Right lobe of liver (tissue), 6 donors: ENCODE measurements at regions not wholly inside any gene's neighbourhood (a gene's known extent, or its start where the extent isn't known, plus 50 kb on each side); places are given as distances from the start of the nearest gene placed in this dataset.

Source experiments
- ATAC-seq, 4 donors: fragments of 200-7000 bp; cut with Tn5 transposase; one replicate each; pipeline ENCODE4 v1.9.1; 2020; ENCODE audit warnings: mild to moderate bottlenecking in 4 of 4, moderate library complexity in 4 of 4
- DNase-seq, 3 donors: peaks; one replicate each; pipeline ENCODE4 v3.0.0-alpha.2; 2020
- H3K27ac ChIP-seq, 3 donors: fragments of 200-600 bp; one replicate each; pipeline ENCODE4 v1.8.0; 2022
- H3K27me3 ChIP-seq, 2 donors: fragments of 200-600 bp; one replicate each; pipeline ENCODE4 v1.8.0; 2022
- H3K36me3 ChIP-seq, 4 donors: fragments of 200-600 bp; sonication (generic) in 1 of 4; one replicate each; pipeline versions ENCODE4 v1.5.1 to v1.8.0; 2017 to 2022; ENCODE audit warnings: control low read depth in 1 of 4
- H3K4me1 ChIP-seq, 4 donors: fragments of 200-600 bp; sonication (generic) in 1 of 4; one replicate each; pipeline versions ENCODE4 v1.5.1 to v1.8.0; 2017 to 2022; ENCODE audit warnings: control low read depth in 1 of 4
- H3K4me3 ChIP-seq, 3 donors: fragments of 200-600 bp; one replicate each; pipeline ENCODE4 v1.8.0; 2022
- H3K9me3 ChIP-seq, 4 donors: fragments of 200-600 bp; sonication (generic) in 1 of 4; one replicate each; pipeline versions ENCODE4 v1.5.1 to v1.8.0; 2017 to 2022; ENCODE audit warnings: control low read depth in 1 of 4
- CTCF ChIP-seq, 4 donors: fragments of 200-600 bp in 3 of 4; fragments of 450-650 bp in 1 of 4; IDR thresholded peaks; one replicate each; pipeline versions ENCODE4 v1.5.1 to v1.8.0; 2016 to 2022; ENCODE audit warnings: antibody characterized with exemption in 4 of 4, mild to moderate bottlenecking in 2 of 4
- POLR2A ChIP-seq: fragments of 450-650 bp; IDR thresholded peaks from one replicate; pipeline ENCODE4 v1.6.1; 2017; ENCODE audit warnings: antibody characterized with exemption, mild to moderate bottlenecking
- WGBS: methylation state at CpG from one replicate; pipeline ENCODE4 v1.1.6; 2018; ENCODE audit warnings: low coverage, low lambda C conversion rate; ENCODE audit not compliant: insufficient coverage; ENCODE audit errors: missing lambda C conversion rate; 5-methylcytosine and 5-hydroxymethylcytosine counted together
- intact Hi-C, 2 donors: fragments of 100-400 bp; cut with DNase I; formaldehyde crosslinking; loops; one replicate each; pipeline versions ENCODE4 v1.11.2 to v1.14.1; 2022
- donor health status: DM: no; HTN: yes; CAD: no.
- donor health status: DM: no; HTN: no; CAD: no.
- donor health status: DM: no; HTN: no; CAD: no.
- donor health status: DM: no; HTN: yes; CAD: no.
- donor health status: DM: no; HTN: yes; CAD: no.

- TF ChIP-seq POLR2A (no peak), CTCF (IDR thresholded peaks at IDR 0.05) (no peak)
- intact Hi-C loops, result no loop called here
- DNase-seq, result no peak
- Histone ChIP-seq H3K9me3 (no peaks in the 10 kb centered on the region), H3K4me3 (no peak overlapping the region), H3K27ac (no peak overlapping the region), H3K27me3 (no peaks in the 10 kb centered on the region), H3K4me1 (no peaks in the 10 kb centered on the region), H3K36me3 (no peaks in the 10 kb centered on the region)
- ATAC-seq, result no peak
- 76% methylated on average over 2 of the region's 4 CpGs for WGBS
Measured at GRCh38 chr6:44554194-44554593, 166.7 kb downstream of the CDC5L start.

- DNase-seq, result no peak
- WGBS, result 69% methylated on average over 4 of the region's 7 CpGs
- H3K36me3 ChIP-seq, result no peaks in the 10 kb centered on the region
- ATAC-seq, result no peak
- intact Hi-C loops, result no loop called here
- no peaks in the 10 kb centered on the region for H3K27me3 ChIP-seq
- H3K4me1 ChIP-seq, result no peaks in the 10 kb centered on the region
- H3K9me3 ChIP-seq, result no peaks in the 10 kb centered on the region
- H3K27ac ChIP-seq, result no peak overlapping the region
- no peak overlapping the region for H3K4me3 ChIP-seq
- no peak for TF ChIP-seq CTCF (IDR thresholded peaks at IDR 0.05)
Measured at GRCh38 chr6:44554861-44555260, 167.4 kb downstream of the CDC5L start.

GRCh38 chr6:44556046-44556445 lies 168.5 kb downstream of the CDC5L start:
- Histone ChIP-seq H3K4me1 (no peaks in the 10 kb centered on the region), H3K36me3 (no peaks in the 10 kb centered on the region), H3K4me3 (no peak overlapping the region), H3K27me3 (peaks cover 0 to 3% of the 10 kb centered on the region in 2 donors), H3K9me3 (no peaks in the 10 kb centered on the region), H3K27ac (no peak overlapping the region)
- intact Hi-C loops, result no loop called here
- DNase-seq, result no peak
- TF ChIP-seq CTCF (IDR thresholded peaks at IDR 0.05), result no peak
- WGBS, result 48% methylated on average over 1 of the region's 1 CpG
- ATAC-seq, result peak in 1 of 4 donors; percentile 14

GRCh38 chr6:44558024-44558831 lies 170.7 kb downstream of the CDC5L start:
- Histone ChIP-seq H3K27me3 (peaks cover 0 to 6% of the 10 kb centered on the region in 2 donors), H3K4me3 (no peak overlapping the region), H3K27ac (no peak overlapping the region), H3K4me1 (no peaks in the 10 kb centered on the region), H3K9me3 (no peaks in the 10 kb centered on the region), H3K36me3 (no peaks in the 10 kb centered on the region)
- TF ChIP-seq CTCF (IDR thresholded peaks at IDR 0.05), result no peak
- no peak for TF ChIP-seq POLR2A
- intact Hi-C loops, result no loop called here
- ATAC-seq (no peak), DNase-seq (no peak)
- 39% methylated on average over 4 of the region's 7 CpGs for WGBS
